BLaER1 treated with 17β-estradiol and CSF1 and Interleukin-3, amounts not matched to agents 10 nM and 100 nM (cell line): ENCODE measurements at regions not wholly inside any gene's neighbourhood (a gene's known extent, or its start where the extent isn't known, plus 50 kb on each side); places are given as distances from the start of the nearest gene placed in this dataset.

ENCODE experiments used
- H3K27ac ChIP-seq, 11 experiments: shearing (Covaris generic); formaldehyde crosslinking; 2 replicates each; pipeline ENCODE4 v1.8.1; 2022
- H3K27me3 ChIP-seq, 11 experiments: shearing (Covaris generic); formaldehyde crosslinking; 2 replicates each; pipeline ENCODE4 v1.8.1; 2022
- H3K36me3 ChIP-seq, 11 experiments: shearing (Covaris generic); formaldehyde crosslinking; 2 replicates each; pipeline ENCODE4 v1.8.1; 2022
- H3K4me1 ChIP-seq, 10 experiments: shearing (Covaris generic); formaldehyde crosslinking; 2 replicates each; pipeline ENCODE4 v1.8.1; 2022
- H3K4me2 ChIP-seq, 11 experiments: shearing (Covaris generic); formaldehyde crosslinking; 2 replicates each; pipeline ENCODE4 v1.8.1; 2022
- H3K4me3 ChIP-seq, 10 experiments: shearing (Covaris generic); formaldehyde crosslinking; 2 replicates each; pipeline ENCODE4 v1.8.1; 2022
- H3K9ac ChIP-seq, 11 experiments: shearing (Covaris generic); formaldehyde crosslinking; 2 replicates each; pipeline ENCODE4 v1.8.1; 2022
- H3K9me3 ChIP-seq, 11 experiments: shearing (Covaris generic); formaldehyde crosslinking; replicated peaks in 1 of 11; 2 replicates each; pipeline ENCODE4 v1.8.1; 2022
- H4K20me1 ChIP-seq, 11 experiments: shearing (Covaris generic); formaldehyde crosslinking; 2 replicates each; pipeline ENCODE4 v1.8.1; 2022
- Cebpa-rat ChIP-seq, 11 experiments: shearing (Covaris generic); IDR thresholded peaks; 2 replicates each; pipeline ENCODE4 v1.8.1; 2022

- no peaks in the 10 kb centered on the region; a peak in 1 of 22 replicates for H3K9me3 ChIP-seq
- H3K27ac ChIP-seq: no peak overlapping the region
- no peaks in the 10 kb centered on the region for H3K27me3 ChIP-seq
- H3K4me3 ChIP-seq: no peak overlapping the region
- TF ChIP-seq Cebpa-rat (IDR thresholded peaks at IDR 0.05): no peak
- no peaks in the 10 kb centered on the region for H3K36me3 ChIP-seq
- H3K4me2 ChIP-seq: no peak overlapping the region; a peak in 2 of 22 replicates
- H3K9ac ChIP-seq: no peak overlapping the region
- no peaks in the 10 kb centered on the region for H4K20me1 ChIP-seq
- H3K4me1 ChIP-seq: peaks cover 0 to 21% (median 15%) of the 10 kb centered on the region in 10 experiments; a peak in 18 of 20 replicates
Observed at GRCh38 chr10:65846949-65847348, 1078.9 kb upstream of the LRRTM3 start.

GRCh38 chr10:65847436-65848230 is 1078.2 kb upstream of the LRRTM3 start:
- Histone ChIP-seq H4K20me1 (no peaks in the 10 kb centered on the region), H3K4me2 (no peak overlapping the region), H3K4me3 (no peak overlapping the region), H3K27me3 (no peaks in the 10 kb centered on the region), H3K9ac (no peak overlapping the region), H3K27ac (no peak overlapping the region), H3K4me1 (peaks cover 0 to 15% (median 11%) of the 10 kb centered on the region in 10 experiments; a peak in 18 of 20 replicates), H3K9me3 (no peaks in the 10 kb centered on the region), H3K36me3 (no peaks in the 10 kb centered on the region)
- no peak for TF ChIP-seq Cebpa-rat (IDR thresholded peaks at IDR 0.05)

- no peaks in the 10 kb centered on the region for H3K36me3 ChIP-seq
Observed at GRCh38 chr10:65858841-65859240, 1067.0 kb upstream of the LRRTM3 start.

GRCh38 chr10:65861249-65861648 is 1064.6 kb upstream of the LRRTM3 start:
- no peaks in the 10 kb centered on the region for H3K9me3 ChIP-seq
- H3K36me3 ChIP-seq: no peaks in the 10 kb centered on the region
- H4K20me1 ChIP-seq: no peaks in the 10 kb centered on the region
- TF ChIP-seq Cebpa-rat (IDR thresholded peaks at IDR 0.05): no peak
- H3K4me3 ChIP-seq: no peak overlapping the region
- H3K27ac ChIP-seq: no peak overlapping the region
- H3K4me1 ChIP-seq: no peaks in the 10 kb centered on the region
- H3K27me3 ChIP-seq: no peaks in the 10 kb centered on the region
- H3K9ac ChIP-seq: no peak overlapping the region
- no peak overlapping the region for H3K4me2 ChIP-seq

More at GRCh38 chr10:65858841-65859240, 1067.0 kb upstream of the LRRTM3 start:
- Histone ChIP-seq H3K4me2 (no peak overlapping the region), H3K4me1 (no peaks in the 10 kb centered on the region), H3K27me3 (no peaks in the 10 kb centered on the region), H3K9me3 (no peaks in the 10 kb centered on the region), H3K4me3 (no peak overlapping the region), H3K27ac (no peak overlapping the region), H3K9ac (no peak overlapping the region), H4K20me1 (no peaks in the 10 kb centered on the region)
- no peak for TF ChIP-seq Cebpa-rat (IDR thresholded peaks at IDR 0.05)
